Fibroblast of upper back skin (primary cell): ENCODE measurements at regions not wholly inside any gene's neighbourhood (a gene's known extent, or its start where the extent isn't known, plus 50 kb on each side); places are given as distances from the start of the nearest gene placed in this dataset.

ENCODE experiments used
- DNase-seq: peaks from one replicate; pipeline ENCODE4 v3.0.0-alpha.2; 2013

DNA sequence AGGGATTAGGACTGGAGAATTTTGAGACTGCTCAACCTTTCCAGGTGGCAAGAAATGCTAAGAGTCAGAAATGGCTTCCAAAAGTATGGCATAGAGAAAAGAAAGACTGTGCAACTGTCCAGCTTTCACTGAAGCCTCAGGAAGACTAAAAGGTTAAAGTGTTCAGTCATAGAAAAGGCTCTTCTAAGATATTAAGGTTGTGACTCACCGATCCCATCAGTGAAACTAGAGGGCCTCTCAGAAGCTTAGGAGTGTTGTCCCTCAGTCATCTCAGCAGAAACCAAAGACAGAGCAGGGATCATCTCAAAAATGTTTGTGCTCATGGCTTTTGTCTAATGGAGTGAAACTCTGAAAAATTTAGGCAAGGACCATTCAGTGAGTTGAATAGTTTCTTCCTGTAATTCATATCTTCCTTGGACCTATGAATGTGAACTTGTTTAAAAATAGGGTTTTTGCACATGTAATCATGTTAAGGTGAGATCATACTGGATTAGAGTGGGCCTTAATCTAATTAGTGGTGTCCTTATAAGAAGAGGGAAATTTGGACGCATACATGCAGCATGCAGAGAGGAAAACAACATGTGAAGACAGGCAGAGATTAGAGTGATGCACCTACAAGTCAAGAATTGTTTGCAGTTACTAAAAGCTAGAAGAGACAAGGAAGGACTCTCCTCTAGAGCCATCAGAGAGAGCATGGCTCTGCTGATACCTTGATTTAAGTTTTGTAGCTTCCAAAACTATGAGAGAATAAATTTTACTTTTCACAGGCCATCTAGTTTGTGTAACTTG lies 71.3 kb downstream of the RPE65 start:
- peak; percentile 40 for DNase-seq

DNA sequence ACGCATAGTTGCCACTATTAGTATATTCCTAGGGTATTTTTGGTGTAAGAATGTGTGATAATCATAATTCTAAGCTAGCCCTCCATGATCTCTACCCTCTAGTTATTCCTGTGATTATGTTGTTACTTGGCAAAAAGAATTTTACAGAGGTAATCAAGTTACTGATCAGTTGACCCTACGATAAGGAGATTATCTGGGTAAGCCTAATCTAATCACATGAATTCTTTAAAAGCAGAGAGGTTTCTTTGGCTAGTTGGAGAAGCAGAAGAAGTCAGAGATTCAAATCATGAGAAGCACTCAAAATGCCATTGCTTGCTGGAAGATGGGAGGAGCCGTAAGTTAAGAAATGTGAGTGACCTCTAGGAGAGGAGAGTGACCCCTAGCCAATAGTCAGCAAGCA lies 72.7 kb downstream of the RPE65 start:
- DNase-seq, result no peak

DNA sequence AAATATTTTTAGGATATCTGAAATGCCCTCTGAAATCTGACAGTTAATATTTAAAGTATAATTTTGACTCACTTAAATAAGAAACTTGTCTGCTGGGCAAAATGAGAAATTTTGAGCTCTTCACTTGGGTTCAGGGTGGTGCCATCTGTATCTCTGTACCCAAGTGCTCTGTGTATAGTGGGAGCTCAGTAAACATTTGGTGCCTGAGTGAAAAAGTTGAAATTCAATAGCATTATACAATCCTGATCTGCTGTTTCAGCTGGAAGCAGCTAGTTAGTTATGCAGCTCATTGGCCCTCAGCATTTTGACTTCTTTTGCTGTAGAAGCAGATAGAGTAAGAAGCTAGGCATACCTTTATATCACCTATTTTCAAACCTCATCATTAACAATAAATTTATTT lies 73.3 kb downstream of the RPE65 start:
- DNase-seq, result no peak

DNA sequence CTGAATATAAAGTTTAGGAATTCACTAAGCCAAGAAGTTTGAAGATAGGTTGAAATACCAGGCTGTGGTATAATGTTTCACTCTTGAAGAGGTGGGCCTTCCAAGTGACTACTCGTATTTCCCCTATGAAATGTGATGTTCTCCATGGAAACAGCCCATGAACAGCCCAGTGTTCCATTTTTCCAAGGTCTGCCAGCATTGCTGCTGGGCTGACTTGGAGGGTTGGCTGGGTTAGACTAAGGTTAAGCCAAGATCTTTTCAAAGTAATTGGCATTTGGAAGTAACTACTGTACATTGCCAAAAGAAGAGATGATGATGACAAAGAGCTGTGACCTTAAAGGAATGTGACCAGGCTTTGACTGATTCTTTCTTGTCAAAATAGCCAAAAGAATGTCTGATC lies 73.8 kb downstream of the RPE65 start:
- peak; percentile 16 for DNase-seq

DNA sequence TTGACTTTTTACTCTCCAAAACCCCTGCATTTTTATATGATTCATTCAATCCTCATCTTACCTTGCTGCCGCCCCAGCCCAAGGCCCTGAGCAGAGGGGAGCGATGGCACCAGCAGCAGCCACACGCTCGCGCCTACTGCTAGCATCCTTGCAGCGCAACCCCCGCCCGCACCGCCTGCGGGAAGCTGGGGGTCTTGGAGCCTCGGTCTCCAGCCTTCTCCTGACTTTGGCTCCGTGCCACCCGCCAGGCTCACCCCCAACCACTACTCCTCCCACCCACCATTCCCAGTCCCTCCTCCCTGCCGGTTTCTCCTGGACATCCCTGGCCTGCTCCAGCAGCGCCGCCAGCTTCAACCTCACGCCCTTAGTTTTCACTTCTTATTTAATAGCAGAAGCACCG lies 76.6 kb downstream of the RPE65 start:
- no peak for DNase-seq

DNA sequence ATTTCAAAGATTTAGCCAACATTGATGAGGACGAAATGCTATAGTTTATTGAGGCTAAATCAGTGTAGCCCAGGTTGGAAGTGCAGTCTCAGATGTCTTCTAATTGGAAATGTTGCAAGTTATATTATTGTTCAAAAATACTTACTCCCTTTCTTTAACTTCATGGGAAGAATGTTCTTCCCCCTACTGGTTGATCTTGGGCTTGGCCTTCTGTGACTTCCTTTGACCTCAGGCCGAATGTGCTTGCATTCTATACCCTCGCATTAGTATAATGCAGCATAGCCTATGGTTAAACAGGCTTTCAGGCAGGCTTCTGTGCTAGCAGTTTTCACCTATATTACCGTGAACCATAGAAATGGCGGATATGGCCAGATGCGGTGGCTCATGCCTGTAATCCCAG lies 77.3 kb downstream of the RPE65 start:
- no peak for DNase-seq

DNA sequence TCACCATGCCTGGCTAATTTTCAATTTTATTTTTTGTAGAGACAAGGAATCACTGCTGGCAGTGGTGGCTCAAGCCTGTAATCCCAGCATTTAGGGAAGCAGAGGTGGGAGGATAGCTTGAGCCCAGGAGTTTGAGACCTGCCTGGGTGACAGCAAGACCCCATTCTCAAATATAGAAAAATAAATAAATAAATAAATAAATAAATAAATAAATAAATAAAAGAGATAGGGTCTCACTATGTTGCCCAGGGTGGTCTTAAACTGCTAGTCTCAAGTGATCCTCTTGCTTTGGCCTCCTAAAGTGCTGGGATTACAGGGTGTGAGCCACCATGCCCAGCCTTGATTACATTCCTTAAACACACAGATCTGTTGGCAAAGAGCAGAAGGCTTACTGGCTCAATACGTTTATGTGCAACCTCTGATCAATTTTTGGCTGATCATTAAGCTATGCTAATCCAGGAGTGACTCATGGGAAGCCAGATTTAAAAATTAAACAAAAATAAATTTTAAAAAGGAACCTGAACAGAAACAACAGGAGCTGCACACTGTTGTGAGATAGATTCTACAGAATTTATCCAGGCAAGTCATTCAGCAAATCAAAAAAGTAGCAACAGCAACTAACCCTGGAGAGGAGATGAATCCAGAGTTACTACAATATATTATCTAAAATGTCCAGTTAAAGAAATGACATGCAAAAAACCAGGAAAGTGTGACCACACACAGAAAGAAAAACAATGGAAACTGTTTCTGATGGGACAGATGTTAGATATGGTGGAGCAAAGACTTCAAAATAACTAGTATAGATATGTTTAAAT lies 79.4 kb downstream of the RPE65 start:
- DNase-seq, result no peak

DNA sequence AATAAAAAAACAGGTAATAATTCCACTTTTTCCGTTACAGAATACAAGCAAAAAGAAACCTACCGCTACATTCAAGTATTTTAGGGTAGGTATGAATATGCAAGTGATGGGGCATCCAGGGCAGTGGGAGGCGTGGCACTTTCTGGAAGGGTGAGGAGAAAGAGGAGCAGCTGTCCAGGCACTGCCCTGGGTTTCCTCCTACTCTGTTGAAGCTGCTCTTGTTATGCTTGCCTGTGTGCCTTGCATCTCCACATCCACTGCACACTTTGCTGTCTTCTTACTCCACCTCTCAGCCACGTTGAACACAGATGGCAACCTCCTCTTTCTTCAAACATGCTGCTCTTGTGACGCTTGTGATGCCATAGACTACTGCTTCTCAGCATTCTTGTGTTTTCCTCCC lies 83.2 kb downstream of the RPE65 start:
- no peak for DNase-seq

DNA sequence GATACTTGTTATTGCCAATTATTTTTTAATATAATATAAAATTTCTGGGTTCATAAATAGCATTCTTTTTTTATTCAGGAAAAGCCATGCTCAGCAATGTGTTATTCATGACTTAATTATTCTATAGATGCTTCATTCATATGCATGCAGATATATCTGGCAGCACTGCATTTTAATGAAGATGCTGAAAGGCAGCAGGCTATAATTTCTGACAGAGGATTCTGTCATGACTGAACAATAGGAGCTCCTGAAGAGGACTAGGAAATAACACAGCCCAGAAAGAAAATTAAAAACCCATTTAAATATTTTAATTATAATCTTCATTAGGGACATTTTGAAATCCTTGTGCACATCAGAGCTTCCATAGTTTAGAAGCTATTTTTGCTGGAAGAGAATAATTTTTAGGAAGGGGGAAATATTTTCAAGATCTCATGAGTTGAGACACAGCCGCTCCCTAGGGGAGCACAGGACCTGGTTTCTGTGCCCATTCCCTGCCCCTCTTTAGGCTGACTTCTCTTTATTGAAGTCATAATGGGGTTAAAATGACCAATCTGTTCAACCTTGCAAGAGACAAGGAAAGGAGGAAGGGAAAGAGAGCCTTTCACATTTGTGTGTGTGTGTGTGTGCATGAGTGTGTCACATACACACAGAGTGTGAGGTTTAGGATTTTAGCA lies 83.9 kb downstream of the RPE65 start:
- no peak for DNase-seq

DNA sequence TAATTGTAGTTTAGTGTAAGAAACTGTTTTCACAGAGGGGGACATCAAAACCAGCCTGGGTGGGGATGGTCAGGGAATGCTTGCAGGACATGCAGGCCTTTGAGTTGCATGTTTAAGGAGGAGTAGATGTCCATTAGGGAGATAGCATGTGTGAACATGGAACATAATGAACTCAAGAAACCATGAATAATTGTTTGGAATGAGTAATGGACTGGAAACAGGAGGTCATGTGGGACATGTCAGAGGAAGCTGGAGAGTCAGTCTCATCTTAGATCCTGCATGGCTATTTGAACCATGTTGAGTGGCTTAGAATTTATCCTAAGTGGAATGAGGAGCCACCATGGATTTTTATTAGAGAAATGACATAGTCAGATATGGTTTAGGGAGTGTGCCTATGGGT lies 86.4 kb downstream of the RPE65 start:
- no peak for DNase-seq

DNA sequence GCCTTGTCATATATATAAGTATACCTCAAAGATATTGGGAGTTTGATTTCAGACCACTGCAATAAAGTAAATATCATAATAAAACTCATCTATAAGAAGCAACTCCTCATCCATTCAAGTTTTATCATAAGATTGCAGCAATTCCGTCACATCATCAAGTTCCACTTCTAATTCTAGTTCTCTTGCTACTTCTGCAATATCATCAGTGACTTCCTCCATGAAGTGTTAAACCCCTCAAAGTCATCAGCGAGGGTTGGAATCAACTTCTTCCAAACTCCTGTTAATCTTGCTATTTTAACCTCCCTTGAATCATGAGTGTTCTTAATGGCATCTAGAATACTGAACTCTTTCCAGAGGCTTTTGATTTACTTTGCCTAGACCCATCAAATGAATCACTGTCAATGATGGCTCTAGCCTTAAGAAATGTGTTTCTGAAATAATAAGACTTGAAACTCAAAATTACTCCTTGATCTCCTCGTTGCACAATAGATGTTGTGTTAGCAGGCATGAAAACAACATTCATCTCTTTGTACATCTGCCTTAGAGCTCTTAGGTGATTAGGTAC lies 88.3 kb downstream of the RPE65 start:
- DNase-seq, result peak; percentile 46

DNA sequence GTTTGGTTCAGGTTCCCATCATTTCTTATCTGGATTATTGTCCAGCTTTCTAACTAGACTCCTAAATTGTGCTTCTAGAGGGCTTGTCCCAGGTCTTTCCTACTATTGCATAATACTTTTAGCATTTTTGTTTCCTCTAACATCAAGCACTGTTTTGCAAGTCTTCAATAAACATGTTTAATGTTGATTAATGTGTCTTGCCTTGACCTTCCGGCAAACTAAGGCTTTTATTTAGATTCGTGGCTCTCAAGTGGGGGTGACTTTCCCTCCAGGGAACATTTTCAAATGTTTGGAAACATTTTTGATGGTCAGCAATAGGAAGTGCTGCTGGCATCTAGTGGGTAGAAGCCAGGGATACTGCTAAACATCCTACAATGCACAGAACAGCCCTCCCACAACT lies 90.7 kb downstream of the RPE65 start:
- DNase-seq, result no peak

DNA sequence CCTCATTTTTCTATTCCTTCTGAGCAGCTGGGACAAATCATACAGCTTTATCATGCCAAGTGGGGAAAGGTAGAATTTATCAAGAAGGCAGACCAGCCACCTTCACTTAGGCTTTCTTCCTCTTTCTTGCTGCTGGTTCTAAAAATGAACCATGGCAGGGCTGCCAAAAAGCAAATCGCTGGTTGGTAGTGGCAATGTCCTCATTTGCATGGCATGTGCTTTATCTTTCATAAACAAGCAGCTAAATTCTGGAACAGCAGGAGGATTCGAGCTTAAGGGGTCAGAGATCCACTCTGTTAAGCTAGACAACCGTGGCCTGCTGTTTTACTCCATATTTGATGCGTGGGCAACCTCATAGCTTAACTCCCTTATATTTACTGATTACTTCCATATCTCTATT lies 91.3 kb downstream of the RPE65 start:
- no peak for DNase-seq

DNA sequence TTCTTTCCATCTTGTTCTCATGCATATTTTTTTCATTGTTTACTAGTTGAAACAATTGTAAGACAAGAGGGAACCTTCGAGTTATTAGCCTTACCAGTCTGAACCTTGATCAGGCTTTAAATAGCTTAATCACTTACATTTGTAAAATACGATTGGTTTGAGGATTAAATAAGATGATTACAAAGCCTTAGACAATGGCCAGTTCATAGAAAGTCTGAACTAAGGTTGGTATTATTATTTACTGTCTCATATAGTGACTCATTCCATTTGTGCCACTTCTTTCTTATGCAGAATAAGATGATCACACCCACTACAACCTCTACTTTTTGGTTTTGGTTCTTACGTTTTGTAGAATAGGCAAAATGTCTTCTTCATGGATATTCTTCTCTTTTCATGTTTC lies 94.1 kb downstream of the RPE65 start:
- DNase-seq, result no peak

DNA sequence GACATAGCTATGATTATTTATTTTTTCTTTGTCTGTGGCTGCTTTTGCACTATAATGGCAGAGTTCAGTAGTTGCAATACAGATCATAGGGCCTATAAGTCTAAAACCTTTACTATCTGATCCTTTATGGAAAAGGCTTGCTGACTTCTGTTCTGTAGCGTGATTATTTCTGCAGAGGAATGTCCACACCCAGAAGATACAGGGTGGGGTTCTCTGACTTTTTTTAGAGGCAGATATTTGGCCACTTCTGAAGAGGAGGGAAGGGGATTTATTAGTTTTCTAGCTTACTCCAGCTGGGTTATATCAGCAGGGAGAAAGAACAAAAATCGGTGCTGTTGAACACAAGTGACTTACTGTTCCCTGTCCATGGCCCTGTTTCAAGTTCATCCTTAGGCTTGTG lies 97.6 kb downstream of the RPE65 start:
- no peak for DNase-seq

DNA sequence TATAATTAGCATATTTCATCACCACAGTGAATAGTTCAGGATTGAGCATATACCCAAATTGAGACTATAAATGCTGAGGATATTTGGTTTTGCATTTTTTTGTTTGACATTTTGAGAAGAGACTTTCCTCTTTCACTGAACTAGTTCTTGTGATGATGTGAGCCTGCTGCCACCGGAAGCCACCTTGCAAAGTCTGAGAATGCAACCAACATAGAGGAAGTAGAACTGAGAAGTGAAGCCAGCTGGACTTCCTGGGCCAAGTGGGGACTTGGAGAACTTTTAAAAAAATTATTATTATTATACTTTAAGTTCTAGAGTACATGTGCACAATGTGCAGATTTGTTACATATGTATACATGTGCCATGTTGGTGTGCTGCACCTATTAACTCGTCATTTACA lies 102.3 kb downstream of the RPE65 start:
- DNase-seq, result no peak

DNA sequence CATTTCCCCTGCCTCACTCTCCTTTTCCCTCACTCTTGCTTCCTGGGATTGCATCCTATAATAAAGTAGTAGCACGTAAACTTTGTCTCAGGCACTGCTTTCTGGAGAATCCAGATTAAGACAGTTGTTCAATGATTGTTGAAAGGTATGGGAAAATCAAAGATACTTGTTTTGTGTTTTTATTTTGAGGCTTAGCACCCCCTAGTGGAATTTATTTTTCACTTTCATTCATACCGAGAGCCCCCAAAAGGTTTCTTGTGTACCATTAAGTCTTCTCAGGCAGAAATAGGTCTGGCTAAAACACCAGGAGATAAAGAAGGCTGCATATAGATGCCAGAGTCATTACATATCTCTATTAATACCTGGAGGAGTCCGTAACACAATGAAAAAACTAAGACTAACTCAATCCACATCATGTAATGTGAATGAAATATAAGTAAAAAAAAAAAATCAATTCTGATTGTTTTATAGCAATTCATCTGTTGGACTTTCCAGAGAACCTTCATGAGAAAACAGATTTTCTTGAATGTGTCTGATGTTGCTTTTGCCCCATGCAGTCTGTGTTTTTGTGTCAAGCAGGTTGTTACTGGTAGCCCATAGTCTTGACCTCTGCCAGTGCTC lies 103.5 kb downstream of the RPE65 start:
- DNase-seq, result peak; percentile 31

DNA sequence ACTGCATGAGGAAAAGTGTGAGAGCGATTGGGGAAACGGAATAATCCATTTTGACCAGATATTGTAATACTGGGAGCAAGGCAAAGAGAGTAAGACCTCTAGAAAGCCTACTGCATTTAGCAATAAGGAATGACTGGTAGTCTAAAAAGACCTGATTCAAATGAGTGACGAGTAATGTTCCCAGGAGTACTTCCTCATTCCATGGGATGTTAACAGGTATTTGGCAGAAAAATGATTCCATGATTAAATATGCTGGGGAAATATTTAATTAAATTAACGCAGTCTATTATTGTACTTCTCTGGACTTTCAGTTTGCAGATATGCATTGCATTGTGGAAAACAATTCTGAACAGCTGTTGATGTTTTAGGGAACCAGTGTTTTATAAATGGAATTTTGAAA lies 105.5 kb downstream of the RPE65 start:
- no peak for DNase-seq

DNA sequence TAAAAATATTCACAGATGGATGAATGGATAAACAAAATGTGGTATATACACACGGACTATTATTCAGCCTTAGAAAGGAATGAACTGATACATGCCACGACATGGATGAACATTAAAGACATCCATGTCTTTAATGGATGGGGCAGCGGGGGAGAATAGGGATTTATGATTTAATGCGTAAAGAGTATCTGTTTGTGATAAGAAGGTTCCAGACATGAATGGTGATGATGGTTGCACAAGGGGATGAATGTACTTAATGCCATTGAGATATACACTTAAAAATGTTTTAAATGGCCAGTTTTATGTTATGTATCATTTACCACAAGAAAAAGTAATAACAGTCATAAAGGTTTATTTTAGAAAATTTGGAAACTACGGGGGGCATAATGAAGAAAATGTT lies 108.6 kb upstream of the WLS start:
- DNase-seq, result no peak

DNA sequence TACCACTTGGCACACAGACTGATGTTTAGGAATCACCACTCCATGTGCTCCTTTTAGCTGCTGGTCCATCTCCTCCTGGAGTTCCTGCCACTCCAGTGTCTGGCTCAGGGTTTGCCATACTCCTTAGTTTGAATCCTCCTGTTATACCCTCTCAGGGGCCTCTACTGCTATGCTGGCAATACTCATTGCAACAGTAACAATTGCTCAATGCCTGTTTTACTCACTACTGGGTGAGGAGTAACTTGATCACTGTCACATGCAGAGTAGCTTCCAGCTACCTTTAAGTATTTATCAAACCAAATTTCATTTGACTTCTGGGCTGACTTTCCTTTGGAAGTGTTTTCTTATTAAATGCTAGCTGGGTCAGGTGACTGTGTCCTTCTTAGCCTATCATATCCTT lies 107.2 kb upstream of the WLS start:
- DNase-seq, result peak; percentile 10

DNA sequence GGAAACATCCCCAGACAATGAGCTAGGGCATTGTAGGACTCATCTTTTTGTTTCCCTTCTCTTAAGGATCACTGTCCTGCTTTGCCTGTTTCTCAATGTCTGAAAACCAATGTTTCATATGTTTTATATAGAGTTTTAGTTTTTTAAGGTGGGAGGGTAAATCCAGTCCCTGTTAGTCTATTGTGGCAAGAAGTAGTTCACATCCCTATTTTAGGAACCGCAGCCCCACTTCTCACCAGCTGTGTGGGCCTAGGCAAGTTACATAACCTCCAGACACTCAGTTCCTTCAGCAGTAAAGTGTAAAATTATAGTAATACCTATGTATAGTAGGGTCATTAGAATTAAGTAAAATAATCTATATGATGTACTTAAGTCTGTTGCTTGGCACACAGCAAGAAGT lies 105.8 kb upstream of the WLS start:
- no peak for DNase-seq

DNA sequence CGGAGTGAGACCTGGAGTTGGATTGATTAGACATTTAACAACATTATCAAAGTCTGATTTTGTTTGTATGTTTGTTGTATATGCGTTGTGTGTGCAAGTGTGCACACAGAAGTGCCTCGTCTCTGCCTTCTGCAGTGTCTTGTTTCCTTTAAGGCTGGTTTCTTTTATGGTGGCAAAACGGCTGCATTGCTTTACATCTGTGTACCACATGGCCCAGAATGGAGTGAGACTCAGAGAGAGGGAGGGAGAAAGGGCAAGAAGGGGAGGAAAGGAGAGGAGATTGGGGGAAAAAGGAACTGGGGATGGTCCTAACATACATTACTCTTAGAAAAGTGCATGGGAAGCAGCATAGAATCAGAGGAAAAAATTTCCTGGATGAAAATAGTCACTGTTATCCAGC lies 99.7 kb upstream of the WLS start:
- peak; percentile 36 for DNase-seq
